ENCODE measurements at regions not wholly inside any gene's neighbourhood (a gene's known extent, or its start where the extent isn't known, plus 50 kb on each side); places are given as distances from the start of the nearest gene placed in this dataset.

GRCh38 chr5:81808106-81808505 is 57.2 kb upstream of the SSBP2 start:
- intact Hi-C loops (cut with DNase I) = no loop called here
- TF ChIP-seq POLR2A (IDR thresholded peaks at IDR 0.05) (no peak), CTCF (IDR thresholded peaks at IDR 0.05) (no peak), EP300 (IDR thresholded peaks at IDR 0.05) (no peak)

GRCh38 chr5:81805086-81805485 is 54.2 kb upstream of the SSBP2 start:
- Histone ChIP-seq H3K36me3 (no peaks in the 10 kb centered on the region), H3K9me3 (peaks cover 0 to 3% of the 10 kb centered on the region in 2 donors), H3K27ac (no peak overlapping the region), H3K27me3 (no peaks in the 10 kb centered on the region), H3K4me3 (no peak overlapping the region), H3K4me1 (ENCODE audit: insufficient read depth) (no peaks in the 10 kb centered on the region)
- TF ChIP-seq CTCF (IDR thresholded peaks at IDR 0.05) (no peak), EP300 (IDR thresholded peaks at IDR 0.05) (no peak), POLR2A (IDR thresholded peaks at IDR 0.05) (no peak)
- intact Hi-C loops (cut with DNase I) = no loop called here
- no peak for DNase-seq

More at GRCh38 chr5:81808106-81808505, 57.2 kb upstream of the SSBP2 start:
- no peaks in the 10 kb centered on the region for H3K36me3 ChIP-seq
- H3K4me3 ChIP-seq = no peak overlapping the region
- no peaks in the 10 kb centered on the region for H3K4me1 ChIP-seq (ENCODE audit: insufficient read depth)
- peaks cover 0 to 3% of the 10 kb centered on the region in 2 donors for H3K9me3 ChIP-seq
- no peak for DNase-seq
- H3K27ac ChIP-seq = no peak overlapping the region
- H3K27me3 ChIP-seq = no peaks in the 10 kb centered on the region

- Histone ChIP-seq H3K27me3 (no peaks in the 10 kb centered on the region), H3K36me3 (no peaks in the 10 kb centered on the region), H3K9me3 (peaks cover 0 to 3% of the 10 kb centered on the region in 2 donors), H3K27ac (no peak overlapping the region), H3K4me3 (no peak overlapping the region), H3K4me1 (ENCODE audit: insufficient read depth) (no peaks in the 10 kb centered on the region)
- 86 to 100% (median 90%) methylated on average over 3 of the region's 3 CpGs for WGBS, 3 donors
- no peak for DNase-seq
- TF ChIP-seq CTCF (IDR thresholded peaks at IDR 0.05) = no peak
- no peak for TF ChIP-seq POLR2A (IDR thresholded peaks at IDR 0.05)
- TF ChIP-seq EP300 (IDR thresholded peaks at IDR 0.05) = no peak
- intact Hi-C loops (cut with DNase I) = no loop called here
These were observed 52.9 kb upstream of the SSBP2 start for GRCh38 chr5:81803812-81804211.

- no peak for TF ChIP-seq EP300 (IDR thresholded peaks at IDR 0.05)
- no peak for TF ChIP-seq CTCF (IDR thresholded peaks at IDR 0.05)
- TF ChIP-seq POLR2A (IDR thresholded peaks at IDR 0.05) = no peak
- intact Hi-C loops (cut with DNase I) = no loop called here
- Histone ChIP-seq H3K4me1 (ENCODE audit: insufficient read depth) (no peaks in the 10 kb centered on the region), H3K27ac (no peak overlapping the region), H3K4me3 (no peak overlapping the region), H3K36me3 (no peaks in the 10 kb centered on the region), H3K9me3 (no peaks in the 10 kb centered on the region), H3K27me3 (no peaks in the 10 kb centered on the region)
- 95 to 98% (median 96%) methylated on average over 2 of the region's 2 CpGs for WGBS, 3 donors
- DNase-seq = no peak
These were observed 51.7 kb upstream of the SSBP2 start for GRCh38 chr5:81802625-81803024.

GRCh38 chr5:81802020-81802419 is 51.1 kb upstream of the SSBP2 start:
- no peaks in the 10 kb centered on the region for H3K27me3 ChIP-seq
- WGBS, 3 donors = 94 to 96% (median 94%) methylated on average over 2 of the region's 2 CpGs
- intact Hi-C loops (cut with DNase I) = no loop called here
- H3K36me3 ChIP-seq = no peaks in the 10 kb centered on the region
- no peak for DNase-seq
- no peak overlapping the region for H3K4me3 ChIP-seq
- no peak overlapping the region for H3K27ac ChIP-seq
- H3K4me1 ChIP-seq (ENCODE audit: insufficient read depth) = no peaks in the 10 kb centered on the region
- no peaks in the 10 kb centered on the region for H3K9me3 ChIP-seq
- TF ChIP-seq CTCF (IDR thresholded peaks at IDR 0.05) (no peak), EP300 (IDR thresholded peaks at IDR 0.05) (no peak), POLR2A (IDR thresholded peaks at IDR 0.05) (no peak)
